K562 (cell line): ENCODE measurements at regions not wholly inside any gene's neighbourhood (a gene's known extent, or its start where the extent isn't known, plus 50 kb on each side); places are given as distances from the start of the nearest gene placed in this dataset.

Source experiments
- ARID2 ChIP-seq: fragments of 450-650 bp; IDR thresholded peaks from 2 replicates; pipeline ENCODE4 v1.6.1; 2017; ENCODE audit warnings: antibody characterized with exemption, mild to moderate bottlenecking
- CHD1 ChIP-seq: fragments of 200-600 bp; sonication (generic); IDR thresholded peaks from one replicate; pipeline ENCODE4 v1.6.1; 2012; ENCODE audit warnings: mild to moderate bottlenecking, moderate library complexity, low read length, inconsistent platforms
- ESRRA ChIP-seq: fragments of 450-650 bp; IDR thresholded peaks from 2 replicates; pipeline ENCODE4 v1.6.1; 2014; ENCODE audit warnings: low read depth, mild to moderate bottlenecking, moderate library complexity, borderline replicate concordance
- MYC ChIP-seq, 2 experiments: fragments of 250-450 bp in 1 of 2; sonication (Bioruptor Pico) in 1 of 2; IDR thresholded peaks; 2 replicates each; pipeline versions ENCODE4 v1.5.1 to v1.6.1; 2012 to 2021; ENCODE audit warnings: low read depth in 2 of 2, borderline replicate concordance in 1 of 2, improper control_type of control experiment in 1 of 2, low read length in 1 of 2, mild to moderate bottlenecking in 1 of 2, moderate library complexity in 1 of 2
- PHF8 ChIP-seq: fragments of 200-600 bp; sonication (generic); IDR thresholded peaks from 2 replicates; pipeline ENCODE4 v1.6.1; 2012; ENCODE audit warnings: mixed run types, mild to moderate bottlenecking, inconsistent platforms, low read length, moderate library complexity, borderline replicate concordance
- SRSF9 ChIP-seq: fragments of 200-400 bp; formaldehyde crosslinking; IDR thresholded peaks from 2 replicates; pipeline ENCODE4 v1.6.1; 2017; ENCODE audit warnings: low read depth, low read length, borderline replicate concordance
- XRCC4 ChIP-seq: IDR thresholded peaks from one replicate; pipeline ENCODE4 v1.6.1; 2011; ENCODE audit not compliant: insufficient read depth, insufficient read length; ENCODE audit errors: extremely low read depth
- ZNF436 ChIP-seq: fragments of 250-450, 450-650 bp; sonication (Bioruptor Pico); formaldehyde crosslinking; IDR thresholded peaks from 2 replicates; pipeline ENCODE4 v1.7.0; 2020; ENCODE audit warnings: mild to moderate bottlenecking
- TF ChIP-seq, protein P1 (sequence below): fragments of 450-650 bp; formaldehyde crosslinking; IDR thresholded peaks from 2 replicates; pipeline ENCODE4 v1.4.0; 2022; ENCODE audit warnings: mild to moderate bottlenecking, moderate library complexity
- TF ChIP-seq, protein P2 (sequence below): fragments of 450-650 bp; IDR thresholded peaks from 2 replicates; pipeline ENCODE4 v1.6.1; 2016; ENCODE audit warnings: mild to moderate bottlenecking, moderate library complexity
- TF ChIP-seq, protein P3 (sequence below), 2 experiments: fragments of 150-350 bp in 1 of 2; IDR thresholded peaks; 2 replicates each; pipeline ENCODE4 v1.6.1; 2012 to 2016; ENCODE audit warnings: low read depth in 2 of 2, low read length in 2 of 2, mild to moderate bottlenecking in 1 of 2, moderate library complexity in 1 of 2

DNA sequence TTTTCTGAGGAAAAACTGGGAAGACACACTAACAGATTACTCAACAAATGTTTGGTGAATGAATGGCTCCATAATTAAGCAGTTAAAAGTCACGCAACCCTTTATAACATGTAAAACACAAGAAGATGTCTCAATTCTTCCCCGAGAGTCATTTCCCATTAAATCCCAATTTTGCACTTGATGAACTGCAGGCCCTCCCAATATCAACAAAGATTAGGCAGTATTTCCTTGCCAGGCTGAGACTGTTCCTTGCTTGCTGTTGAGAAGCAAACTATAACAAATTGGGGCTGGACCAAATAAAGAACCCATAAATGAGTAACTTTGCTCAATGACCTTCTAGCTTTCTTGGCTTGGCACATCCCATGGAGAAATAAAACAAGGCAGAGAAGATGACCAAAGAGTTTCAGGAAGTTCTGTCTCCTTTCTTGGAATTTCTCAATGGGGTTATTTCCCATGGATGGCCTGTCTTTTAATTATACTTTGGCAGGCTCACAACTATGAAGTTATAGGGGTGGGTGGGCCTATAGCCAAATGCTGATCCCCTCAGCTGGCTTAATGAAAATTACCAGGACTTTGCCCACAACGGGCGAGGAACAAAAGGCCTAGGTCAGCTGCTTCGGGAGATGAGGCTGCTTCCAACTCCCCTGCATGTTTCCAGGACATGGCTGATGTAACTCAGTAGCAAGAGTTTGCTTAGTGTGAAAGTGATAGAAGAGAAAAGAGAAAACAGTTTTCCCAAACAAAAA lies 243.1 kb upstream of the RFX3 start (continued):
- TF ChIP-seq MYC (IDR thresholded peaks at IDR 0.05; ENCODE audit: low read depth, low read length) = no peak
- no peak for TF ChIP-seq MYC (CRISPR knock-in tag; IDR thresholded peaks at IDR 0.05; ENCODE audit: borderline replicate concordance, low read depth)
- TF ChIP-seq, protein P1, sequence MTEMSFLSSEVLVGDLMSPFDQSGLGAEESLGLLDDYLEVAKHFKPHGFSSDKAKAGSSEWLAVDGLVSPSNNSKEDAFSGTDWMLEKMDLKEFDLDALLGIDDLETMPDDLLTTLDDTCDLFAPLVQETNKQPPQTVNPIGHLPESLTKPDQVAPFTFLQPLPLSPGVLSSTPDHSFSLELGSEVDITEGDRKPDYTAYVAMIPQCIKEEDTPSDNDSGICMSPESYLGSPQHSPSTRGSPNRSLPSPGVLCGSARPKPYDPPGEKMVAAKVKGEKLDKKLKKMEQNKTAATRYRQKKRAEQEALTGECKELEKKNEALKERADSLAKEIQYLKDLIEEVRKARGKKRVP (CRISPR knock-in tag) = peak; percentile 90
- TF ChIP-seq ZNF436 (CRISPR knock-in tag) = no peak
- no peak for TF ChIP-seq XRCC4
- TF ChIP-seq, protein P2, sequence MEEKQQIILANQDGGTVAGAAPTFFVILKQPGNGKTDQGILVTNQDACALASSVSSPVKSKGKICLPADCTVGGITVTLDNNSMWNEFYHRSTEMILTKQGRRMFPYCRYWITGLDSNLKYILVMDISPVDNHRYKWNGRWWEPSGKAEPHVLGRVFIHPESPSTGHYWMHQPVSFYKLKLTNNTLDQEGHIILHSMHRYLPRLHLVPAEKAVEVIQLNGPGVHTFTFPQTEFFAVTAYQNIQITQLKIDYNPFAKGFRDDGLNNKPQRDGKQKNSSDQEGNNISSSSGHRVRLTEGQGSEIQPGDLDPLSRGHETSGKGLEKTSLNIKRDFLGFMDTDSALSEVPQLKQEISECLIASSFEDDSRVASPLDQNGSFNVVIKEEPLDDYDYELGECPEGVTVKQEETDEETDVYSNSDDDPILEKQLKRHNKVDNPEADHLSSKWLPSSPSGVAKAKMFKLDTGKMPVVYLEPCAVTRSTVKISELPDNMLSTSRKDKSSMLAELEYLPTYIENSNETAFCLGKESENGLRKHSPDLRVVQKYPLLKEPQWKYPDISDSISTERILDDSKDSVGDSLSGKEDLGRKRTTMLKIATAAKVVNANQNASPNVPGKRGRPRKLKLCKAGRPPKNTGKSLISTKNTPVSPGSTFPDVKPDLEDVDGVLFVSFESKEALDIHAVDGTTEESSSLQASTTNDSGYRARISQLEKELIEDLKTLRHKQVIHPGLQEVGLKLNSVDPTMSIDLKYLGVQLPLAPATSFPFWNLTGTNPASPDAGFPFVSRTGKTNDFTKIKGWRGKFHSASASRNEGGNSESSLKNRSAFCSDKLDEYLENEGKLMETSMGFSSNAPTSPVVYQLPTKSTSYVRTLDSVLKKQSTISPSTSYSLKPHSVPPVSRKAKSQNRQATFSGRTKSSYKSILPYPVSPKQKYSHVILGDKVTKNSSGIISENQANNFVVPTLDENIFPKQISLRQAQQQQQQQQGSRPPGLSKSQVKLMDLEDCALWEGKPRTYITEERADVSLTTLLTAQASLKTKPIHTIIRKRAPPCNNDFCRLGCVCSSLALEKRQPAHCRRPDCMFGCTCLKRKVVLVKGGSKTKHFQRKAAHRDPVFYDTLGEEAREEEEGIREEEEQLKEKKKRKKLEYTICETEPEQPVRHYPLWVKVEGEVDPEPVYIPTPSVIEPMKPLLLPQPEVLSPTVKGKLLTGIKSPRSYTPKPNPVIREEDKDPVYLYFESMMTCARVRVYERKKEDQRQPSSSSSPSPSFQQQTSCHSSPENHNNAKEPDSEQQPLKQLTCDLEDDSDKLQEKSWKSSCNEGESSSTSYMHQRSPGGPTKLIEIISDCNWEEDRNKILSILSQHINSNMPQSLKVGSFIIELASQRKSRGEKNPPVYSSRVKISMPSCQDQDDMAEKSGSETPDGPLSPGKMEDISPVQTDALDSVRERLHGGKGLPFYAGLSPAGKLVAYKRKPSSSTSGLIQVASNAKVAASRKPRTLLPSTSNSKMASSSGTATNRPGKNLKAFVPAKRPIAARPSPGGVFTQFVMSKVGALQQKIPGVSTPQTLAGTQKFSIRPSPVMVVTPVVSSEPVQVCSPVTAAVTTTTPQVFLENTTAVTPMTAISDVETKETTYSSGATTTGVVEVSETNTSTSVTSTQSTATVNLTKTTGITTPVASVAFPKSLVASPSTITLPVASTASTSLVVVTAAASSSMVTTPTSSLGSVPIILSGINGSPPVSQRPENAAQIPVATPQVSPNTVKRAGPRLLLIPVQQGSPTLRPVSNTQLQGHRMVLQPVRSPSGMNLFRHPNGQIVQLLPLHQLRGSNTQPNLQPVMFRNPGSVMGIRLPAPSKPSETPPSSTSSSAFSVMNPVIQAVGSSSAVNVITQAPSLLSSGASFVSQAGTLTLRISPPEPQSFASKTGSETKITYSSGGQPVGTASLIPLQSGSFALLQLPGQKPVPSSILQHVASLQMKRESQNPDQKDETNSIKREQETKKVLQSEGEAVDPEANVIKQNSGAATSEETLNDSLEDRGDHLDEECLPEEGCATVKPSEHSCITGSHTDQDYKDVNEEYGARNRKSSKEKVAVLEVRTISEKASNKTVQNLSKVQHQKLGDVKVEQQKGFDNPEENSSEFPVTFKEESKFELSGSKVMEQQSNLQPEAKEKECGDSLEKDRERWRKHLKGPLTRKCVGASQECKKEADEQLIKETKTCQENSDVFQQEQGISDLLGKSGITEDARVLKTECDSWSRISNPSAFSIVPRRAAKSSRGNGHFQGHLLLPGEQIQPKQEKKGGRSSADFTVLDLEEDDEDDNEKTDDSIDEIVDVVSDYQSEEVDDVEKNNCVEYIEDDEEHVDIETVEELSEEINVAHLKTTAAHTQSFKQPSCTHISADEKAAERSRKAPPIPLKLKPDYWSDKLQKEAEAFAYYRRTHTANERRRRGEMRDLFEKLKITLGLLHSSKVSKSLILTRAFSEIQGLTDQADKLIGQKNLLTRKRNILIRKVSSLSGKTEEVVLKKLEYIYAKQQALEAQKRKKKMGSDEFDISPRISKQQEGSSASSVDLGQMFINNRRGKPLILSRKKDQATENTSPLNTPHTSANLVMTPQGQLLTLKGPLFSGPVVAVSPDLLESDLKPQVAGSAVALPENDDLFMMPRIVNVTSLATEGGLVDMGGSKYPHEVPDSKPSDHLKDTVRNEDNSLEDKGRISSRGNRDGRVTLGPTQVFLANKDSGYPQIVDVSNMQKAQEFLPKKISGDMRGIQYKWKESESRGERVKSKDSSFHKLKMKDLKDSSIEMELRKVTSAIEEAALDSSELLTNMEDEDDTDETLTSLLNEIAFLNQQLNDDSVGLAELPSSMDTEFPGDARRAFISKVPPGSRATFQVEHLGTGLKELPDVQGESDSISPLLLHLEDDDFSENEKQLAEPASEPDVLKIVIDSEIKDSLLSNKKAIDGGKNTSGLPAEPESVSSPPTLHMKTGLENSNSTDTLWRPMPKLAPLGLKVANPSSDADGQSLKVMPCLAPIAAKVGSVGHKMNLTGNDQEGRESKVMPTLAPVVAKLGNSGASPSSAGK = peak; percentile 62
- TF ChIP-seq PHF8 = no peak
- TF ChIP-seq SRSF9 = no peak
- no peak for TF ChIP-seq CHD1
- TF ChIP-seq ARID2 = no peak
- TF ChIP-seq, protein P3, sequence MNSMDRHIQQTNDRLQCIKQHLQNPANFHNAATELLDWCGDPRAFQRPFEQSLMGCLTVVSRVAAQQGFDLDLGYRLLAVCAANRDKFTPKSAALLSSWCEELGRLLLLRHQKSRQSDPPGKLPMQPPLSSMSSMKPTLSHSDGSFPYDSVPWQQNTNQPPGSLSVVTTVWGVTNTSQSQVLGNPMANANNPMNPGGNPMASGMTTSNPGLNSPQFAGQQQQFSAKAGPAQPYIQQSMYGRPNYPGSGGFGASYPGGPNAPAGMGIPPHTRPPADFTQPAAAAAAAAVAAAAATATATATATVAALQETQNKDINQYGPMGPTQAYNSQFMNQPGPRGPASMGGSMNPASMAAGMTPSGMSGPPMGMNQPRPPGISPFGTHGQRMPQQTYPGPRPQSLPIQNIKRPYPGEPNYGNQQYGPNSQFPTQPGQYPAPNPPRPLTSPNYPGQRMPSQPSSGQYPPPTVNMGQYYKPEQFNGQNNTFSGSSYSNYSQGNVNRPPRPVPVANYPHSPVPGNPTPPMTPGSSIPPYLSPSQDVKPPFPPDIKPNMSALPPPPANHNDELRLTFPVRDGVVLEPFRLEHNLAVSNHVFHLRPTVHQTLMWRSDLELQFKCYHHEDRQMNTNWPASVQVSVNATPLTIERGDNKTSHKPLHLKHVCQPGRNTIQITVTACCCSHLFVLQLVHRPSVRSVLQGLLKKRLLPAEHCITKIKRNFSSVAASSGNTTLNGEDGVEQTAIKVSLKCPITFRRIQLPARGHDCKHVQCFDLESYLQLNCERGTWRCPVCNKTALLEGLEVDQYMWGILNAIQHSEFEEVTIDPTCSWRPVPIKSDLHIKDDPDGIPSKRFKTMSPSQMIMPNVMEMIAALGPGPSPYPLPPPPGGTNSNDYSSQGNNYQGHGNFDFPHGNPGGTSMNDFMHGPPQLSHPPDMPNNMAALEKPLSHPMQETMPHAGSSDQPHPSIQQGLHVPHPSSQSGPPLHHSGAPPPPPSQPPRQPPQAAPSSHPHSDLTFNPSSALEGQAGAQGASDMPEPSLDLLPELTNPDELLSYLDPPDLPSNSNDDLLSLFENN (IDR thresholded peaks at IDR 0.05; ENCODE audit: low read depth in 2 of 2, low read length in 2 of 2) = no peak
- TF ChIP-seq ESRRA = no peak
